ENCODE measurements at regions not wholly inside any gene's neighbourhood (a gene's known extent, or its start where the extent isn't known, plus 50 kb on each side); places are given as distances from the start of the nearest gene placed in this dataset.

GRCh38 chr2:173792166-173792565, 173.0 kb downstream of the SP3 start:
- DNase-seq, result no peak
- no peak for ATAC-seq
- Mint-ChIP-seq H3K4me1 (ENCODE audit: low read depth) (no peaks in the 10 kb centered on the region), H3K27me3 (ENCODE audit: low read depth) (peaks cover 28% of the 10 kb centered on the region), H3K27ac (no peak overlapping the region), H3K36me3 (ENCODE audit: low read depth) (no peaks in the 10 kb centered on the region), H3K9me3 (ENCODE audit: insufficient read depth) (no peaks in the 10 kb centered on the region), H3K4me3 (no peak overlapping the region)
- ChIA-PET POLR2A (no interaction called here), CTCF (no interaction called here)

GRCh38 chr2:173792741-173793140, 172.4 kb downstream of the SP3 start:
- peaks cover 28% of the 10 kb centered on the region for H3K27me3 Mint-ChIP-seq (ENCODE audit: low read depth)
- CTCF ChIA-PET, result no interaction called here
- H3K27ac Mint-ChIP-seq, result no peak overlapping the region
- H3K36me3 Mint-ChIP-seq (ENCODE audit: low read depth), result no peaks in the 10 kb centered on the region
- POLR2A ChIA-PET, result no interaction called here
- ATAC-seq (no peak), DNase-seq (no peak)
- H3K4me1 Mint-ChIP-seq (ENCODE audit: low read depth), result no peaks in the 10 kb centered on the region
- H3K4me3 Mint-ChIP-seq, result no peak overlapping the region
- H3K9me3 Mint-ChIP-seq (ENCODE audit: insufficient read depth), result no peaks in the 10 kb centered on the region

- DNase-seq (no peak), ATAC-seq (no peak)
- ChIA-PET POLR2A (no interaction called here), CTCF (no interaction called here)
- Mint-ChIP-seq H3K4me1 (ENCODE audit: low read depth) (no peaks in the 10 kb centered on the region), H3K4me3 (no peak overlapping the region), H3K9me3 (ENCODE audit: insufficient read depth) (no peaks in the 10 kb centered on the region), H3K36me3 (ENCODE audit: low read depth) (no peaks in the 10 kb centered on the region), H3K27ac (no peak overlapping the region), H3K27me3 (ENCODE audit: low read depth) (peaks cover 25% of the 10 kb centered on the region)
Measured at GRCh38 chr2:173793709-173794565, 171.2 kb downstream of the SP3 start.

- CTCF ChIA-PET, result no interaction called here
- Mint-ChIP-seq H3K4me3 (no peak overlapping the region), H3K36me3 (ENCODE audit: low read depth) (no peaks in the 10 kb centered on the region), H3K27me3 (ENCODE audit: low read depth) (peaks cover 15% of the 10 kb centered on the region), H3K27ac (no peak overlapping the region), H3K4me1 (ENCODE audit: low read depth) (no peaks in the 10 kb centered on the region), H3K9me3 (ENCODE audit: insufficient read depth) (no peaks in the 10 kb centered on the region)
- ATAC-seq (no peak), DNase-seq (no peak)
- POLR2A ChIA-PET, result no interaction called here
Measured at GRCh38 chr2:173797586-173798263, 167.4 kb downstream of the SP3 start.

GRCh38 chr2:173802518-173802917, 162.7 kb downstream of the SP3 start:
- no peaks in the 10 kb centered on the region for H3K9me3 Mint-ChIP-seq (ENCODE audit: insufficient read depth)
- H3K4me3 Mint-ChIP-seq, result no peak overlapping the region
- CTCF ChIA-PET, result no interaction called here
- ATAC-seq (no peak), DNase-seq (no peak)
- H3K27me3 Mint-ChIP-seq (ENCODE audit: low read depth), result no peaks in the 10 kb centered on the region
- H3K4me1 Mint-ChIP-seq (ENCODE audit: low read depth), result no peaks in the 10 kb centered on the region
- no peaks in the 10 kb centered on the region for H3K36me3 Mint-ChIP-seq (ENCODE audit: low read depth)
- H3K27ac Mint-ChIP-seq, result no peak overlapping the region
- POLR2A ChIA-PET, result no interaction called here

- CTCF ChIA-PET, result no interaction called here
Measured at GRCh38 chr2:173803449-173803848, 161.7 kb downstream of the SP3 start.

GRCh38 chr2:173806761-173807160, 158.4 kb downstream of the SP3 start:
- no peak overlapping the region for H3K4me3 Mint-ChIP-seq
- H3K36me3 Mint-ChIP-seq (ENCODE audit: low read depth), result no peaks in the 10 kb centered on the region
- DNase-seq (no peak), ATAC-seq (no peak)
- no peaks in the 10 kb centered on the region for H3K27me3 Mint-ChIP-seq (ENCODE audit: low read depth)
- H3K4me1 Mint-ChIP-seq (ENCODE audit: low read depth), result no peaks in the 10 kb centered on the region
- H3K27ac Mint-ChIP-seq, result no peak overlapping the region
- no peaks in the 10 kb centered on the region for H3K9me3 Mint-ChIP-seq (ENCODE audit: insufficient read depth)
- CTCF ChIA-PET, result no interaction called here
- POLR2A ChIA-PET, result no interaction called here

More at GRCh38 chr2:173803449-173803848, 161.7 kb downstream of the SP3 start:
- Mint-ChIP-seq H3K27ac (no peak overlapping the region), H3K9me3 (ENCODE audit: insufficient read depth) (no peaks in the 10 kb centered on the region), H3K4me3 (no peak overlapping the region), H3K36me3 (ENCODE audit: low read depth) (no peaks in the 10 kb centered on the region), H3K4me1 (ENCODE audit: low read depth) (no peaks in the 10 kb centered on the region), H3K27me3 (ENCODE audit: low read depth) (no peaks in the 10 kb centered on the region)
- POLR2A ChIA-PET, result no interaction called here
- DNase-seq (no peak), ATAC-seq (no peak)

- DNase-seq, result no peak
- Mint-ChIP-seq H3K36me3 (ENCODE audit: low read depth) (no peaks in the 10 kb centered on the region), H3K9me3 (ENCODE audit: insufficient read depth) (no peaks in the 10 kb centered on the region), H3K27ac (no peak overlapping the region), H3K4me1 (ENCODE audit: low read depth) (no peaks in the 10 kb centered on the region), H3K4me3 (no peak overlapping the region), H3K27me3 (ENCODE audit: low read depth) (peaks cover 2% of the 10 kb centered on the region)
- ATAC-seq, result no peak
- POLR2A ChIA-PET, result no interaction called here
- CTCF ChIA-PET, result no interaction called here
Measured at GRCh38 chr2:173808718-173809117, 156.5 kb downstream of the SP3 start.

- H3K4me1 Mint-ChIP-seq (ENCODE audit: low read depth), result no peaks in the 10 kb centered on the region
- ATAC-seq (no peak), DNase-seq (no peak)
- ChIA-PET POLR2A (no interaction called here), CTCF (no interaction called here)
- H3K36me3 Mint-ChIP-seq (ENCODE audit: low read depth), result no peaks in the 10 kb centered on the region
- peaks cover 7% of the 10 kb centered on the region for H3K27me3 Mint-ChIP-seq (ENCODE audit: low read depth)
- H3K9me3 Mint-ChIP-seq (ENCODE audit: insufficient read depth), result no peaks in the 10 kb centered on the region
- H3K27ac Mint-ChIP-seq, result no peak overlapping the region
- no peak overlapping the region for H3K4me3 Mint-ChIP-seq
Measured at GRCh38 chr2:173812321-173812720, 152.9 kb downstream of the SP3 start.

GRCh38 chr2:173814306-173814705, 150.9 kb downstream of the SP3 start:
- no peak overlapping the region for H3K4me3 Mint-ChIP-seq
- no peaks in the 10 kb centered on the region for H3K9me3 Mint-ChIP-seq (ENCODE audit: insufficient read depth)
- H3K4me1 Mint-ChIP-seq (ENCODE audit: low read depth), result no peaks in the 10 kb centered on the region
- H3K27me3 Mint-ChIP-seq (ENCODE audit: low read depth), result peaks cover 7% of the 10 kb centered on the region
- no peak for ATAC-seq
- CTCF ChIA-PET, result no interaction called here
- POLR2A ChIA-PET, result no interaction called here
- no peak overlapping the region for H3K27ac Mint-ChIP-seq
- no peaks in the 10 kb centered on the region for H3K36me3 Mint-ChIP-seq (ENCODE audit: low read depth)
- DNase-seq, result no peak

- CTCF ChIA-PET, result no interaction called here
- POLR2A ChIA-PET, result no interaction called here
Measured at GRCh38 chr2:173815772-173816171, 149.4 kb downstream of the SP3 start.

GRCh38 chr2:173817582-173817981, 147.6 kb downstream of the SP3 start:
- no peaks in the 10 kb centered on the region for H3K9me3 Mint-ChIP-seq (ENCODE audit: insufficient read depth)
- no peak overlapping the region for H3K4me3 Mint-ChIP-seq
- H3K36me3 Mint-ChIP-seq (ENCODE audit: low read depth), result no peaks in the 10 kb centered on the region
- H3K4me1 Mint-ChIP-seq (ENCODE audit: low read depth), result no peaks in the 10 kb centered on the region
- ATAC-seq (no peak), DNase-seq (no peak)
- CTCF ChIA-PET, result no interaction called here
- peaks cover 13% of the 10 kb centered on the region for H3K27me3 Mint-ChIP-seq (ENCODE audit: low read depth)
- POLR2A ChIA-PET, result no interaction called here
- H3K27ac Mint-ChIP-seq, result no peak overlapping the region

More at GRCh38 chr2:173815772-173816171, 149.4 kb downstream of the SP3 start:
- Mint-ChIP-seq H3K4me1 (ENCODE audit: low read depth) (no peaks in the 10 kb centered on the region), H3K4me3 (no peak overlapping the region), H3K27me3 (ENCODE audit: low read depth) (peaks cover 7% of the 10 kb centered on the region), H3K27ac (no peak overlapping the region), H3K36me3 (ENCODE audit: low read depth) (no peaks in the 10 kb centered on the region), H3K9me3 (ENCODE audit: insufficient read depth) (no peaks in the 10 kb centered on the region)
- ATAC-seq (no peak), DNase-seq (no peak)
